ENCODE measurements at regions not wholly inside any gene's neighbourhood (a gene's known extent, or its start where the extent isn't known, plus 50 kb on each side); places are given as distances from the start of the nearest gene placed in this dataset.

DNA sequence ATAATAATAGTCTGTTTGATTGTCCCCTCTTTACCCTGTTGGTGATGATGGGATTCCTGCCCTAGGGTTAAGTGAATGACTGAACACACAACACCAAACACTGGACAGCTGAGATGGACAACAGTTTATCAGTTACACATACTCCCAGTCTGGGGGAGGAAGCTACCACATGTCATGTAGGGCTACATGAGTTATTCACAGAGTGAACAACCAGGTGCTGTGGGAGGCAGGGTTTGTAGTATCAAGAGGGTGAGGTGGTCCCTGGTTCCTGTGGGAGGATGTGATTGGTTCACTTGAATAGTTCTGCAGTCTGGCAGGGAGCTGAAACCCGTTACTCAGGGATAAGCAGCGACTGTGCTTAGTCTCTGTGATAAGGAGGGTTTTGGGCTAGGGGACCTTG is 88.8 kb upstream of the AP1S2 start:
- H3K4me1 ChIP-seq, result no peaks in the 10 kb centered on the region
- WGBS, 2 donors, result 72 to 86% methylated on average over 2 of the region's 2 CpGs
- DNase-seq, result no peak
- ATAC-seq, result no peak
- TF ChIP-seq, protein P1, sequence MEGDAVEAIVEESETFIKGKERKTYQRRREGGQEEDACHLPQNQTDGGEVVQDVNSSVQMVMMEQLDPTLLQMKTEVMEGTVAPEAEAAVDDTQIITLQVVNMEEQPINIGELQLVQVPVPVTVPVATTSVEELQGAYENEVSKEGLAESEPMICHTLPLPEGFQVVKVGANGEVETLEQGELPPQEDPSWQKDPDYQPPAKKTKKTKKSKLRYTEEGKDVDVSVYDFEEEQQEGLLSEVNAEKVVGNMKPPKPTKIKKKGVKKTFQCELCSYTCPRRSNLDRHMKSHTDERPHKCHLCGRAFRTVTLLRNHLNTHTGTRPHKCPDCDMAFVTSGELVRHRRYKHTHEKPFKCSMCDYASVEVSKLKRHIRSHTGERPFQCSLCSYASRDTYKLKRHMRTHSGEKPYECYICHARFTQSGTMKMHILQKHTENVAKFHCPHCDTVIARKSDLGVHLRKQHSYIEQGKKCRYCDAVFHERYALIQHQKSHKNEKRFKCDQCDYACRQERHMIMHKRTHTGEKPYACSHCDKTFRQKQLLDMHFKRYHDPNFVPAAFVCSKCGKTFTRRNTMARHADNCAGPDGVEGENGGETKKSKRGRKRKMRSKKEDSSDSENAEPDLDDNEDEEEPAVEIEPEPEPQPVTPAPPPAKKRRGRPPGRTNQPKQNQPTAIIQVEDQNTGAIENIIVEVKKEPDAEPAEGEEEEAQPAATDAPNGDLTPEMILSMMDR (IDR thresholded peaks at IDR 0.05), result no peak
- H3K9me3 ChIP-seq, result no peaks in the 10 kb centered on the region
- intact Hi-C loops (cut with DNase I), result no loop called here
- no peaks in the 10 kb centered on the region for H3K27me3 ChIP-seq
- no peak overlapping the region for H3K27ac ChIP-seq
- no peak overlapping the region for H3K4me3 ChIP-seq
- no peak for FAIRE-seq
- H3K36me3 ChIP-seq, result no peaks in the 10 kb centered on the region

DNA sequence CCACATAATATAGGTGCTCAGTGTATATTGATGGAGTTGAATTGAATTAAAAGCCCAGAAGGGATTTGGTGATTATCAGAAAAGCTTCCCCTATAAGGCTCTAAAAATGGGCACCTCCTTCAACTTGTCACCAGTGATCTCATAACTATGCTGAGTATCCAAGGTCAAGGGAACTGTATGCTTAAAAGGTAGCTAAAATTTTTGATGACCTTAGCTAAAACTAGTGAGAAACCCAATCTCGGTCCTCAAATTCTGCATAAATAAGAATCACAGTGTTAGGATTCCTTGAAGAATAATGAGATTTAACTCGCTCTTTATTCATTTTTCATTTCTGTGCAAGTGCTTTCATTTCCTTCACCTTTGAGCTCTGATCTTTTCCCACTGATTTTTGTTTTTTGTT is 87.7 kb upstream of the AP1S2 start:
- Histone ChIP-seq H3K4me3 (no peak overlapping the region), H3K36me3 (no peaks in the 10 kb centered on the region), H3K27me3 (no peaks in the 10 kb centered on the region), H3K9me3 (no peaks in the 10 kb centered on the region), H3K4me1 (no peaks in the 10 kb centered on the region), H3K27ac (no peak overlapping the region)
- TF ChIP-seq, protein P1 (IDR thresholded peaks at IDR 0.05), result no peak
- no peak for DNase-seq
- no peak for FAIRE-seq
- WGBS, 2 donors, result 63 to 86% methylated on average over 2 of the region's 2 CpGs
- intact Hi-C loops (cut with DNase I), result no loop called here
- ATAC-seq, result no peak

DNA sequence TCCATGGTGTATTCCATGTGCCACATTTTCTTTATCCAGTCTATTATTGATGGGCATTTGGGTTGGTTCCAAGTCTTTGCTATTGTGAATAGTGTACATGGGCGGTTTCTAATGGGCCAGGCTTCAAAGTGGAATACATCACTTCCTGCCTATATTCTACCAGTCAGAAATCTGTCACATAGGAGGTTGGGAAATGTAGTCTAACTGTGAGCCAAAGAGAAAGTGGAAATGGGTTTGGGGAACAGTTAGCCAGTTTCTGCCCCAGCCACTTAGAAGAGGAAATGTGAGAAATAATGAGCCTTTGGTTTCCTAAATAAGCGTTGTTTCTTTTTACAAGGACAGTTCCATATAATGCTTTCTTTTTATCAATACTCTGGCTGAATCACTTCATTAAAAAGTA is 85.1 kb upstream of the AP1S2 start:
- ATAC-seq (no peak), FAIRE-seq (no peak), DNase-seq (no peak)
- no peaks in the 10 kb centered on the region for H3K27me3 ChIP-seq
- no peaks in the 10 kb centered on the region for H3K36me3 ChIP-seq
- WGBS, 2 donors, result 83 to 90% methylated on average over 2 of the region's 2 CpGs
- intact Hi-C loops (cut with DNase I), result no loop called here
- H3K4me1 ChIP-seq, result no peaks in the 10 kb centered on the region
- TF ChIP-seq, protein P1 (IDR thresholded peaks at IDR 0.05), result no peak
- H3K4me3 ChIP-seq, result no peak overlapping the region
- H3K27ac ChIP-seq, result no peak overlapping the region
- no peaks in the 10 kb centered on the region for H3K9me3 ChIP-seq

DNA sequence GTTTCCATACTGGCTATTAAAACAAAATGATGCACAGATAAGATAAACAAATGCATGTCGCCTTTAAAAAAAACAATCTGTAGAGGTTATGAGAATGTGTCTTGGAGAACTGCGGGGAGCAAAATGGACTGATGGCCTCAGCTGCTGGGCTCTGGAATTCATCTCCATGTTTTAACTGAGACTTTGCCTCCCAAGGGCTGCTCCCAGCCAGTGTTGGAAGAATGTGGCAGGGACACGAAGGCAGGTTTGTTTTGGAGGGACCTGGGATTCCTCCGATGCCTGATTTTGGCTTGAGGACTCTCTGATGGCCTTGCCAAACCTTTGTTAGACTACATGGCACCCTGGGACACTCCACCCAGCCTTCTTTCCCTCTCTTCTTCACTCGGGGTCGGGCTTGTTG is 83.5 kb upstream of the AP1S2 start:
- DNase-seq (no peak), ATAC-seq (no peak), FAIRE-seq (no peak)
- no peaks in the 10 kb centered on the region for H3K4me1 ChIP-seq
- H3K9me3 ChIP-seq, result no peaks in the 10 kb centered on the region
- TF ChIP-seq, protein P1 (IDR thresholded peaks at IDR 0.05), result no peak
- intact Hi-C loops (cut with DNase I), result no loop called here
- H3K27me3 ChIP-seq, result no peaks in the 10 kb centered on the region
- H3K4me3 ChIP-seq, result no peak overlapping the region
- H3K27ac ChIP-seq, result no peak overlapping the region
- no peaks in the 10 kb centered on the region for H3K36me3 ChIP-seq
- 73 to 74% methylated on average over 6 of the region's 6 CpGs for WGBS, 2 donors

DNA sequence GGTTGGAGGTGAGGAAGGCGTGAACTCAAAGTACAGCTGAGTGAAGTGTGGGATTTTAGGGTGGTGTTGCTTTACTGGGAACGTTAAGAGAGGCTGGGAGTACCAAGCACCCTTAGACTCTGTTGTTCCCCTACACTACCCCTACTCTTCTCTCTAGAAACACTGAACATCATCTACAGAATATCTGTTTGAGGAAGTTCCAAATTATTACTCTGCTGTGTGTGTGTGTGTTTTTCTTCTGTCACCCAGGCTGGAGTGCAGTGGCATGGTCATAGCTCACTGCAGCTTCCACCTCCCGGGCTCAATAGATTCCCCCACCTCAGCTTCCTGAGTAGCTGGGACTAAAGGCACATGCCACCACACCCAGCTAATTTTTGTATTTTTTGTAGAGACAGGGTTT is 76.7 kb upstream of the AP1S2 start:
- no peaks in the 10 kb centered on the region for H3K4me1 ChIP-seq
- no peaks in the 10 kb centered on the region for H3K9me3 ChIP-seq
- no peak overlapping the region for H3K27ac ChIP-seq
- peaks cover 0 to under 1% (median 0%) of the 10 kb centered on the region in 4 donors for H3K27me3 ChIP-seq
- no peak for ATAC-seq
- H3K4me3 ChIP-seq, result no peak overlapping the region
- TF ChIP-seq, protein P1 (IDR thresholded peaks at IDR 0.05), result no peak
- intact Hi-C loops (cut with DNase I), result no loop called here
- DNase-seq, result no peak
- no peak for FAIRE-seq
- no peaks in the 10 kb centered on the region for H3K36me3 ChIP-seq
- 60 to 80% methylated on average over 3 of the region's 3 CpGs for WGBS, 2 donors

All from pancreas (tissue), 10 donors.